Smooth muscle cell (in vitro differentiated cells): ENCODE measurements at regions not wholly inside any gene's neighbourhood (a gene's known extent, or its start where the extent isn't known, plus 50 kb on each side); places are given as distances from the start of the nearest gene placed in this dataset.
A peak's percentile ranks its signal among the peaks of the same experiment; 100 is the strongest.

Experiments
- DNase-seq: peaks from one replicate; lab custom pipeline; 2025; ENCODE audit not compliant: unreplicated experiment; lab: John Stamatoyannopoulos, UW
- H2AFZ ChIP-seq: fragments of 200-600 bp; sonication (generic); 2 replicates; pipeline ENCODE4 v1.6.0; 2016; ENCODE audit warnings: antibody characterized with exemption, low read depth, mild to moderate bottlenecking
- H3F3A ChIP-seq: fragments of 200-600 bp; sonication (generic); 2 replicates; pipeline ENCODE4 v1.6.0; 2017; ENCODE audit warnings: antibody characterized with exemption, low read depth
- H3K27ac ChIP-seq: fragments of 200-600 bp; sonication (generic); 2 replicates; pipeline ENCODE4 v1.5.1; 2016; ENCODE audit warnings: low read depth, mild to moderate bottlenecking
- H3K27me3 ChIP-seq: fragments of 200-600 bp; sonication (generic); 2 replicates; pipeline ENCODE4 v1.6.1; 2016; ENCODE audit warnings: low read depth, mild to moderate bottlenecking
- H3K36me3 ChIP-seq: fragments of 200-600 bp; sonication (generic); 2 replicates; pipeline ENCODE4 v1.5.1; 2016; ENCODE audit warnings: low read depth
- H3K4me1 ChIP-seq: fragments of 200-600 bp; sonication (generic); 2 replicates; pipeline ENCODE4 v1.5.1; 2016; ENCODE audit warnings: low read depth
- H3K4me2 ChIP-seq: fragments of 200-600 bp; sonication (generic); 2 replicates; pipeline ENCODE4 v1.6.0; 2016; ENCODE audit warnings: mild to moderate bottlenecking
- H3K4me3 ChIP-seq: fragments of 200-600 bp; sonication (generic); 2 replicates; pipeline ENCODE4 v1.5.1; 2016; ENCODE audit warnings: mild to moderate bottlenecking
- H3K79me2 ChIP-seq: fragments of 200-600 bp; sonication (generic); 2 replicates; pipeline ENCODE4 v1.6.0; 2016; ENCODE audit warnings: low read depth, mild to moderate bottlenecking
- H3K9ac ChIP-seq: fragments of 200-600 bp; sonication (generic); 2 replicates; pipeline ENCODE4 v1.6.0; 2016; ENCODE audit warnings: low read depth
- H3K9me3 ChIP-seq: fragments of 200-600 bp; sonication (generic); replicated peaks from 2 replicates; pipeline ENCODE4 v1.5.1; 2016; ENCODE audit warnings: low read depth
- H4K20me1 ChIP-seq: fragments of 200-600 bp; sonication (generic); 2 replicates; pipeline ENCODE4 v1.6.0; 2016; ENCODE audit warnings: low read depth
- CTCF ChIP-seq: fragments of 200-600 bp; sonication (generic); IDR thresholded peaks from 2 replicates; pipeline ENCODE4 v1.5.1; 2017; ENCODE audit warnings: borderline replicate concordance, mild to moderate bottlenecking, antibody characterized with exemption; ENCODE audit not compliant: insufficient read depth, poor library complexity, severe bottlenecking
- WGBS: methylation state at CpG from one replicate; pipeline ENCODE4 v1.1.7; 2016; ENCODE audit warnings: low lambda C conversion rate; 5-methylcytosine and 5-hydroxymethylcytosine counted together

- peaks cover 6% of the 10 kb centered on the region for H3F3A ChIP-seq
- H3K27me3 ChIP-seq, result no peaks in the 10 kb centered on the region
- 98% methylated on average over 6 of the region's 6 CpGs for WGBS
- no peak overlapping the region for H3K27ac ChIP-seq
- no peaks in the 10 kb centered on the region for H3K79me2 ChIP-seq
- no peak for TF ChIP-seq CTCF
- no peak overlapping the region for H2AFZ ChIP-seq
- H3K36me3 ChIP-seq, result no peaks in the 10 kb centered on the region
- no peaks in the 10 kb centered on the region for H3K9me3 ChIP-seq
- no peaks in the 10 kb centered on the region for H4K20me1 ChIP-seq
- no peak overlapping the region for H3K9ac ChIP-seq
- no peak overlapping the region for H3K4me3 ChIP-seq
- no peak overlapping the region for H3K4me2 ChIP-seq
- peaks cover 5% of the 10 kb centered on the region for H3K4me1 ChIP-seq
- DNase-seq, result no peak
These were observed 446.4 kb upstream of the KLF4 start for GRCh38 chr9:107935931-107936330.

- H3K9me3 ChIP-seq, result no peaks in the 10 kb centered on the region
- no peaks in the 10 kb centered on the region for H3K27me3 ChIP-seq
- peaks cover 6% of the 10 kb centered on the region for H3F3A ChIP-seq
- DNase-seq, result no peak
- H3K27ac ChIP-seq, result no peak overlapping the region
- H4K20me1 ChIP-seq, result no peaks in the 10 kb centered on the region
- no peak overlapping the region for H2AFZ ChIP-seq
- H3K36me3 ChIP-seq, result no peaks in the 10 kb centered on the region
- no peak for TF ChIP-seq CTCF
- 78% methylated on average over 6 of the region's 6 CpGs for WGBS
- H3K9ac ChIP-seq, result peak overlapping the region; percentile 40
- H3K4me1 ChIP-seq, result peaks cover 6% of the 10 kb centered on the region
- H3K4me2 ChIP-seq, result peak overlapping the region; percentile 73
- H3K4me3 ChIP-seq, result no peak overlapping the region
- H3K79me2 ChIP-seq, result no peaks in the 10 kb centered on the region
These were observed 443.9 kb upstream of the KLF4 start for GRCh38 chr9:107933516-107933915.

- WGBS, result 67% methylated on average over 5 of the region's 5 CpGs
- H3F3A ChIP-seq, result peaks cover 6% of the 10 kb centered on the region
- H2AFZ ChIP-seq, result no peak overlapping the region
- no peak overlapping the region for H3K4me3 ChIP-seq
- no peak for TF ChIP-seq CTCF
- peak overlapping the region; percentile 73 for H3K4me2 ChIP-seq
- H3K36me3 ChIP-seq, result no peaks in the 10 kb centered on the region
- H3K79me2 ChIP-seq, result no peaks in the 10 kb centered on the region
- no peak for DNase-seq
- peaks cover 6% of the 10 kb centered on the region for H3K4me1 ChIP-seq
- no peaks in the 10 kb centered on the region for H3K9me3 ChIP-seq
- no peaks in the 10 kb centered on the region for H4K20me1 ChIP-seq
- H3K9ac ChIP-seq, result peak overlapping the region; percentile 40
- no peaks in the 10 kb centered on the region for H3K27me3 ChIP-seq
- peak overlapping the region; percentile 67 for H3K27ac ChIP-seq
These were observed 443.5 kb upstream of the KLF4 start for GRCh38 chr9:107933097-107933496.

GRCh38 chr9:107932601-107933000 is 443.0 kb upstream of the KLF4 start:
- Histone ChIP-seq H3K9me3 (no peaks in the 10 kb centered on the region), H3K4me2 (peak overlapping the region; percentile 73), H3K79me2 (no peaks in the 10 kb centered on the region), H3K27me3 (no peaks in the 10 kb centered on the region), H3K4me1 (peaks cover 6% of the 10 kb centered on the region), H4K20me1 (no peaks in the 10 kb centered on the region), H3K9ac (peak overlapping the region; percentile 40), H2AFZ (no peak overlapping the region), H3K27ac (peak overlapping the region; percentile 67), H3F3A (peaks cover 6% of the 10 kb centered on the region), H3K36me3 (no peaks in the 10 kb centered on the region), H3K4me3 (no peak overlapping the region)
- WGBS, result 53% methylated on average over 2 of the region's 2 CpGs
- TF ChIP-seq CTCF, result no peak
- no peak for DNase-seq
